Prostate gland (tissue), 2 donors: ENCODE measurements at regions not wholly inside any gene's neighbourhood (a gene's known extent, or its start where the extent isn't known, plus 50 kb on each side); places are given as distances from the start of the nearest gene placed in this dataset.

Experiments used
- POLR2AphosphoS5 ChIP-seq: sonication (generic); formaldehyde crosslinking; IDR thresholded peaks from one replicate; pipeline ENCODE4 v1.6.1; 2017; ENCODE audit warnings: antibody characterized with exemption
- TF ChIP-seq, protein P1 (sequence below), 4 experiments: fragments of 200-600 bp in 2 of 4; fragments of 450-650 bp in 2 of 4; sonication (generic) in 2 of 4; IDR thresholded peaks; 1 replicate in 3 of 4; 2 replicates in 1 of 4; pipeline ENCODE4 v1.5.1; 2016 to 2019; ENCODE audit warnings: antibody characterized with exemption in 4 of 4, mild to moderate bottlenecking in 2 of 4, moderate library complexity in 2 of 4

DNA sequence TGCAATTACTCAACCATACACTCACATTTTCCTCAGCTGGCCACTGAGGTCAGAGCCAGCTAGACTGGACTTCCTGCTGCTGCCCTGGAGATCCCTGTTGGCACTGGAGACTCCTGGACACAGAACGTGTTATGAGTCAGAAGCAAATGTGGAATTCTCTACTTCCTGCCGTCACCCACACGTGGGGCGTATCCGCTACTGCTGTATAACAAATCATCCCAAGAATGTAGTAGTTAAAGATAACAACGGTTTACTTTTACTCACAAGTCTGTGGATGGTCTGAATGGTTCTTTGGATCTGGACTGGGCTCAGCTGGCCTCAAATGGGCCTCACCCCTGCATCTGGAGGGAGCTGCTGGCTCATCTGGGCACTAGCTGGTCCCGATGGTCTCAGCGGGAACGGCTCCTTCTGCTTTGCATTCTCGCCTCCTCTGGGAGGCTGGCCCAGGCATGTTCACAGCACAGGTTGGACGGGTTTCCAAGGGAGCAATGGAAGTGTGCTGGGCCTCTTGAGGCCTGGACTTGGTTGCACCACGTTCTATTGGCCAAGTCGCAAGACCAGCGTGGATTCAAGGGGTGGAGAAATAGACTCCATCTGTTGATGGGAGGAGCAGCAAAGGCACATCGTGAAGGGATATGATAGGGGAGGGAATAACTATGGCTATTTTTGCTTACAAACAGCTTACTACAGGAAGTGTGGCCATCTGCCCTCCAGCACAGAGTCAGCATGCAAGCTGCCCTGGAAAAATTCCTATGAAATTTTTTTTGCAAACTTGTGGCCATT, 118.5 kb downstream of the SNX5 start:
- TF ChIP-seq, protein P1, sequence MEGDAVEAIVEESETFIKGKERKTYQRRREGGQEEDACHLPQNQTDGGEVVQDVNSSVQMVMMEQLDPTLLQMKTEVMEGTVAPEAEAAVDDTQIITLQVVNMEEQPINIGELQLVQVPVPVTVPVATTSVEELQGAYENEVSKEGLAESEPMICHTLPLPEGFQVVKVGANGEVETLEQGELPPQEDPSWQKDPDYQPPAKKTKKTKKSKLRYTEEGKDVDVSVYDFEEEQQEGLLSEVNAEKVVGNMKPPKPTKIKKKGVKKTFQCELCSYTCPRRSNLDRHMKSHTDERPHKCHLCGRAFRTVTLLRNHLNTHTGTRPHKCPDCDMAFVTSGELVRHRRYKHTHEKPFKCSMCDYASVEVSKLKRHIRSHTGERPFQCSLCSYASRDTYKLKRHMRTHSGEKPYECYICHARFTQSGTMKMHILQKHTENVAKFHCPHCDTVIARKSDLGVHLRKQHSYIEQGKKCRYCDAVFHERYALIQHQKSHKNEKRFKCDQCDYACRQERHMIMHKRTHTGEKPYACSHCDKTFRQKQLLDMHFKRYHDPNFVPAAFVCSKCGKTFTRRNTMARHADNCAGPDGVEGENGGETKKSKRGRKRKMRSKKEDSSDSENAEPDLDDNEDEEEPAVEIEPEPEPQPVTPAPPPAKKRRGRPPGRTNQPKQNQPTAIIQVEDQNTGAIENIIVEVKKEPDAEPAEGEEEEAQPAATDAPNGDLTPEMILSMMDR (IDR thresholded peaks at IDR 0.05): no peak
- TF ChIP-seq POLR2AphosphoS5: no peak
